K562 (cell line): ENCODE measurements at regions not wholly inside any gene's neighbourhood (a gene's known extent, or its start where the extent isn't known, plus 50 kb on each side); places are given as distances from the start of the nearest gene placed in this dataset.

Experiments
- ARID1B ChIP-seq: fragments of 450-650 bp; IDR thresholded peaks from 2 replicates; pipeline ENCODE4 v1.6.1; 2016; ENCODE audit warnings: antibody characterized with exemption, mild to moderate bottlenecking, inconsistent platforms
- CBFA2T3 ChIP-seq: fragments of 450-650 bp; IDR thresholded peaks from 2 replicates; pipeline ENCODE4 v1.6.1; 2017
- CREM ChIP-seq: IDR thresholded peaks from 2 replicates; pipeline ENCODE4 v1.6.1; 2014; ENCODE audit warnings: antibody characterized with exemption, low read depth
- CXXC5 ChIP-seq: fragments of 250-450 bp; sonication (Bioruptor Pico); IDR thresholded peaks from 2 replicates; pipeline ENCODE4 v1.8.0; 2022; ENCODE audit warnings: inconsistent platforms, mild to moderate bottlenecking, moderate library complexity
- FIP1L1 ChIP-seq: fragments of 200-400 bp; formaldehyde crosslinking; IDR thresholded peaks from 2 replicates; pipeline ENCODE4 v1.6.1; 2018; ENCODE audit warnings: mild to moderate bottlenecking, low read depth, low read length; ENCODE audit not compliant: poor library complexity, severe bottlenecking
- HDAC2 ChIP-seq: fragments of 450-650 bp; IDR thresholded peaks from 2 replicates; pipeline ENCODE4 v1.6.1; 2016; ENCODE audit warnings: mild to moderate bottlenecking
- KDM5B ChIP-seq: fragments of 200-600 bp; sonication (generic); IDR thresholded peaks from 2 replicates; pipeline ENCODE4 v1.6.1; 2012; ENCODE audit warnings: low read depth, mild to moderate bottlenecking, moderate library complexity, low read length, control low read depth, inconsistent platforms; ENCODE audit not compliant: insufficient replicate concordance
- MAFG ChIP-seq: fragments of 450-650 bp; conservative IDR thresholded peaks from 2 replicates; pipeline ENCODE4 v1.6.1; 2016; ENCODE audit warnings: missing genetic modification characterization, missing compliant biosample characterization
- MTA1 ChIP-seq: fragments of 450-650 bp; IDR thresholded peaks from 2 replicates; pipeline ENCODE4 v1.6.1; 2017; ENCODE audit warnings: borderline replicate concordance
- MYC ChIP-seq, 2 experiments: fragments of 250-450 bp in 1 of 2; sonication (Bioruptor Pico) in 1 of 2; IDR thresholded peaks; 2 replicates each; pipeline versions ENCODE4 v1.5.1 to v1.6.1; 2012 to 2021; ENCODE audit warnings: low read depth in 2 of 2, borderline replicate concordance in 1 of 2, improper control_type of control experiment in 1 of 2, low read length in 1 of 2, mild to moderate bottlenecking in 1 of 2, moderate library complexity in 1 of 2
- SMAD1 ChIP-seq: fragments of 150-350 bp; IDR thresholded peaks from 2 replicates; pipeline ENCODE4 v1.6.1; 2014; ENCODE audit warnings: low read length, low read depth; ENCODE audit not compliant: partially characterized antibody
- ZBED1 ChIP-seq: IDR thresholded peaks from 2 replicates; pipeline ENCODE4 v1.6.1; 2014
- TF ChIP-seq, protein P1 (sequence below): sonication (generic); formaldehyde crosslinking; IDR thresholded peaks from 2 replicates; pipeline ENCODE4 v1.8.0; 2023; ENCODE audit warnings: mild to moderate bottlenecking, missing genetic modification reagents
- TF ChIP-seq, protein P2 (sequence below): fragments of 450-650 bp; IDR thresholded peaks from 2 replicates; pipeline ENCODE4 v1.6.1; 2016; ENCODE audit warnings: antibody characterized with exemption

DNA sequence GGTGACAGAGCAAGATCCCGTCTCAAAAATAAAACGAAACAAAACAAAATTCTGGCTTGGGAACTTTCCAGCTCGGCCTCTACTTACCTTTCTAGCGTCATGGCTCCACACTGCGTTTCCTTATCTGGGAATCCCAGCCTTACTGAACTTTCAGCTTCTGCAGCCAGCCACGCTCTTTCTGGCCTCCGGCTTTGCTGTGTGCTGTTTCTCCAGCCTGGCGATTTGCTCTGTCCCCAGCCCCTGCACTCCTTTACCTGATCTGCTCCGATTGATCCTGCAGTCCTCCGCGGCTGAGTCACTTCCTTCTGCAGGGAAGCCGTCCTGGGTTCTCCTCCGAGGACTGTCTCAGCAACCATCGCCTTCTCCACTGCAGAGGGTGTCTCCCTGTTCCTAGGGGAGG is 71.0 kb upstream of the FAM171A1 start (continued):
- TF ChIP-seq, protein P1, sequence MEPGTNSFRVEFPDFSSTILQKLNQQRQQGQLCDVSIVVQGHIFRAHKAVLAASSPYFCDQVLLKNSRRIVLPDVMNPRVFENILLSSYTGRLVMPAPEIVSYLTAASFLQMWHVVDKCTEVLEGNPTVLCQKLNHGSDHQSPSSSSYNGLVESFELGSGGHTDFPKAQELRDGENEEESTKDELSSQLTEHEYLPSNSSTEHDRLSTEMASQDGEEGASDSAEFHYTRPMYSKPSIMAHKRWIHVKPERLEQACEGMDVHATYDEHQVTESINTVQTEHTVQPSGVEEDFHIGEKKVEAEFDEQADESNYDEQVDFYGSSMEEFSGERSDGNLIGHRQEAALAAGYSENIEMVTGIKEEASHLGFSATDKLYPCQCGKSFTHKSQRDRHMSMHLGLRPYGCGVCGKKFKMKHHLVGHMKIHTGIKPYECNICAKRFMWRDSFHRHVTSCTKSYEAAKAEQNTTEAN (CRISPR knock-in tag): no peak
- no peak for TF ChIP-seq ZBED1
- peak; percentile 67 for TF ChIP-seq ARID1B
- peak; percentile 52 for TF ChIP-seq CBFA2T3
- 0 out of 2 replicates have a peak, but pooled peaks have one; percentile 9 for TF ChIP-seq MYC (IDR thresholded peaks at IDR 0.05; ENCODE audit: low read depth, low read length)
- no peak for TF ChIP-seq MYC (CRISPR knock-in tag; IDR thresholded peaks at IDR 0.05; ENCODE audit: borderline replicate concordance, low read depth)
- no peak for TF ChIP-seq KDM5B
- no peak for TF ChIP-seq SMAD1
- TF ChIP-seq, protein P2, sequence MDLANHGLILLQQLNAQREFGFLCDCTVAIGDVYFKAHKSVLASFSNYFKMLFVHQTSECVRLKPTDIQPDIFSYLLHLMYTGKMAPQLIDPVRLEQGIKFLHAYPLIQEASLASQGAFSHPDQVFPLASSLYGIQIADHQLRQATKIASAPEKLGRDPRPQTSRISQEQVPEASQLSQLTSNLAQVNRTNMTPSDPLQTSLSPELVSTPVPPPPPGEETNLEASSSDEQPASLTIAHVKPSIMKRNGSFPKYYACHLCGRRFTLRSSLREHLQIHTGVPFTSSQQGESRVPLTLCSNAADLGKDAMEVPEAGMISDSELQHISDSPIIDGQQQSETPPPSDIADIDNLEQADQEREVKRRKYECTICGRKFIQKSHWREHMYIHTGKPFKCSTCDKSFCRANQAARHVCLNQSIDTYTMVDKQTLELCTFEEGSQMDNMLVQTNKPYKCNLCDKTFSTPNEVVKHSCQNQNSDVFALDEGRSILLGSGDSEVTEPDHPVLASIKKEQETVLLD: no peak
- TF ChIP-seq MAFG (tag): no peak
- TF ChIP-seq HDAC2: peak; percentile 29; the same call in 1 of the 2 replicates
- TF ChIP-seq CXXC5 (CRISPR knock-in tag): 0 out of 2 replicates have a peak, but pooled peaks have one; percentile 51
- 0 out of 2 replicates have a peak, but pooled peaks have one; percentile 11 for TF ChIP-seq MTA1
- TF ChIP-seq FIP1L1: no peak
- TF ChIP-seq CREM: peak; percentile 11; the same call in 1 of the 2 replicates
